Liver (tissue), 8 donors: ENCODE measurements at regions not wholly inside any gene's neighbourhood (a gene's known extent, or its start where the extent isn't known, plus 50 kb on each side); places are given as distances from the start of the nearest gene placed in this dataset.

ENCODE experiments used
- DNase-seq: peaks from one replicate; pipeline ENCODE4 v3.0.0-alpha.2; 2017; ENCODE audit warnings: low spot score
- H3K27ac ChIP-seq, 2 donors: one replicate each; pipeline ENCODE4 v1.7.0; 2013; ENCODE audit warnings: inconsistent platforms in 2 of 2, low read length in 2 of 2, control low read depth in 1 of 2, low read depth in 1 of 2, mild to moderate bottlenecking in 1 of 2
- H3K27me3 ChIP-seq, 4 donors: one replicate each; pipeline versions ENCODE4 v1.6.1 to v1.7.0; 2013; ENCODE audit warnings: low read length in 3 of 4, inconsistent platforms in 1 of 4, mild to moderate bottlenecking in 1 of 4, moderate library complexity in 1 of 4; ENCODE audit not compliant: control insufficient read depth in 4 of 4, insufficient read depth in 4 of 4
- H3K36me3 ChIP-seq, 4 donors: one replicate each; pipeline versions ENCODE4 v1.6.1 to v1.7.0; 2013; ENCODE audit warnings: low read length in 3 of 4, mild to moderate bottlenecking in 3 of 4, low read depth in 1 of 4, moderate library complexity in 1 of 4; ENCODE audit not compliant: control insufficient read depth in 4 of 4, insufficient read depth in 3 of 4
- H3K4me1 ChIP-seq, 4 donors: one replicate each; pipeline versions ENCODE4 v1.6.1 to v1.7.0; 2013; ENCODE audit warnings: low read length in 3 of 4, mild to moderate bottlenecking in 3 of 4, moderate library complexity in 1 of 4; ENCODE audit not compliant: control insufficient read depth in 4 of 4, insufficient read depth in 4 of 4
- H3K4me3 ChIP-seq, 3 donors: one replicate each; pipeline versions ENCODE4 v1.6.1 to v1.7.0; 2013; ENCODE audit warnings: low read length in 3 of 3, control low read depth in 1 of 3, low read depth in 1 of 3, mild to moderate bottlenecking in 1 of 3
- H3K9ac ChIP-seq, 2 donors: one replicate each; pipeline ENCODE4 v1.7.0; 2013; ENCODE audit warnings: low read length in 2 of 2, mild to moderate bottlenecking in 2 of 2, moderate library complexity in 2 of 2, control low read depth in 1 of 2, low read depth in 1 of 2
- H3K9me3 ChIP-seq, 4 donors: one replicate each; pipeline versions ENCODE4 v1.6.1 to v1.7.0; 2013; ENCODE audit warnings: low read length in 3 of 4; ENCODE audit not compliant: control insufficient read depth in 4 of 4
- EGR1 ChIP-seq, 2 donors: IDR thresholded peaks; 2 replicates each; pipeline ENCODE4 v1.6.1; 2016 to 2018; ENCODE audit warnings: antibody characterized with exemption in 2 of 2, low read depth in 2 of 2
- FOXA1 ChIP-seq: IDR thresholded peaks from 2 replicates; pipeline ENCODE4 v1.6.1; 2016; ENCODE audit warnings: antibody characterized with exemption
- HNF4A ChIP-seq, 2 donors: conservative IDR thresholded peaks; 2 replicates each; pipeline ENCODE4 v1.6.1; 2016; ENCODE audit warnings: antibody characterized with exemption in 2 of 2, mild to moderate bottlenecking in 2 of 2
- HNF4G ChIP-seq: IDR thresholded peaks from 2 replicates; pipeline ENCODE4 v1.6.1; 2016; ENCODE audit warnings: antibody characterized with exemption
- JUND ChIP-seq, 2 donors: IDR thresholded peaks; 2 replicates each; pipeline ENCODE4 v1.6.1; 2016; ENCODE audit warnings: antibody characterized with exemption in 2 of 2
- RAD21 ChIP-seq, 2 donors: IDR thresholded peaks; 2 replicates each; pipeline ENCODE4 v1.6.1; 2016; ENCODE audit warnings: antibody characterized with exemption in 2 of 2, mild to moderate bottlenecking in 2 of 2
- RXRA ChIP-seq, 2 donors: IDR thresholded peaks; 2 replicates each; pipeline ENCODE4 v1.6.1; 2017 to 2018; ENCODE audit warnings: antibody characterized with exemption in 2 of 2, mild to moderate bottlenecking in 1 of 2
- SP1 ChIP-seq: IDR thresholded peaks from 2 replicates; pipeline ENCODE4 v1.6.1; 2018; ENCODE audit warnings: antibody characterized with exemption, mild to moderate bottlenecking
- TAF1 ChIP-seq: conservative IDR thresholded peaks from 2 replicates; pipeline ENCODE4 v1.6.1; 2016; ENCODE audit warnings: antibody characterized with exemption, mild to moderate bottlenecking
- YY1 ChIP-seq: IDR thresholded peaks from 2 replicates; pipeline ENCODE4 v1.6.1; 2016; ENCODE audit warnings: antibody characterized with exemption, mild to moderate bottlenecking
- WGBS: extraction: QIAGEN DNeasy Blood & Tissue Kit; methylation state at CpG from one replicate; pipeline ENCODE4 v1.1.7; 2013; 5-methylcytosine and 5-hydroxymethylcytosine counted together
- TF ChIP-seq, protein P1 (sequence below): fragments of 150-350 bp; IDR thresholded peaks from 2 replicates; pipeline ENCODE4 v1.5.1; 2017; ENCODE audit warnings: improper control_type of control experiment, low read depth, low read length; ENCODE audit not compliant: missing input control
- TF ChIP-seq, protein P2 (sequence below): IDR thresholded peaks from 2 replicates; pipeline ENCODE4 v1.6.1; 2016; ENCODE audit warnings: antibody characterized with exemption
- TF ChIP-seq, protein P3 (sequence below): IDR thresholded peaks from 2 replicates; pipeline ENCODE4 v1.6.1; 2016; ENCODE audit warnings: antibody characterized with exemption
- TF ChIP-seq, protein P4 (sequence below): IDR thresholded peaks from 2 replicates; pipeline ENCODE4 v1.6.1; 2016; ENCODE audit warnings: antibody characterized with exemption, mild to moderate bottlenecking
- TF ChIP-seq, protein P5 (sequence below): IDR thresholded peaks from 2 replicates; pipeline ENCODE4 v1.6.1; 2016; ENCODE audit warnings: antibody characterized with exemption
- donor health status: healthy.
- donor health status: healthy.
- donor health status: healthy.
- donor health status: healthy.
- donor health status: healthy.

DNA sequence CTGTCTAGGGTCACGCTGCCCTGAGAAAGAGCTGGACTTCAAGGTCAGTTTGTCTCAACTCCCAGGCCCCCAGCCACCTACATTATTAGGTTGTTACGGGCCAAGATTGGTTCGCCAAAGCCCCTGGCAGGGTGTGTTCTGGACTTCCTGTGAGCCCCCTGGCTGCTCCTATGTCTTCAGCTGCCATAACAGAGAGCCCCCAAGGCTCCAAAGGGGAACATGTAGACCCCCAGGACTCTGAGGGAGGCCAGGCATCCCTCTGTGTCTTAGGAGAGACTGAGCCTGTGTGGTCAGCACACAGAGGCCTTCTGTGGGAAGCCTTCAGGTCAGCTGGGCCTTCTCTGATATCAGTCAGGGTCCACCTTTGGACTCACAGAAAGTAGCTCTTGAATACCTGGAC, 58.3 kb downstream of the INHBB start:
- DNase-seq = peak; percentile 10
- no peak overlapping the region for H3K27ac ChIP-seq
- WGBS = 96% methylated on average over 3 of the region's 3 CpGs
- H3K36me3 ChIP-seq = no peaks in the 10 kb centered on the region
- no peaks in the 10 kb centered on the region for H3K4me1 ChIP-seq
- no peaks in the 10 kb centered on the region for H3K27me3 ChIP-seq
- H3K4me3 ChIP-seq = no peak overlapping the region
- peaks cover 0 to 7% (median under 1%) of the 10 kb centered on the region in 4 donors for H3K9me3 ChIP-seq
- TF ChIP-seq EGR1 (IDR thresholded peaks at IDR 0.05; ENCODE audit: low read depth in 2 of 2) (no peak), JUND (IDR thresholded peaks at IDR 0.05) (no peak), RAD21 (IDR thresholded peaks at IDR 0.05) (no peak), TAF1 (no peak), HNF4G (no peak), RXRA (IDR thresholded peaks at IDR 0.05) (no peak)
- TF ChIP-seq, protein P1, sequence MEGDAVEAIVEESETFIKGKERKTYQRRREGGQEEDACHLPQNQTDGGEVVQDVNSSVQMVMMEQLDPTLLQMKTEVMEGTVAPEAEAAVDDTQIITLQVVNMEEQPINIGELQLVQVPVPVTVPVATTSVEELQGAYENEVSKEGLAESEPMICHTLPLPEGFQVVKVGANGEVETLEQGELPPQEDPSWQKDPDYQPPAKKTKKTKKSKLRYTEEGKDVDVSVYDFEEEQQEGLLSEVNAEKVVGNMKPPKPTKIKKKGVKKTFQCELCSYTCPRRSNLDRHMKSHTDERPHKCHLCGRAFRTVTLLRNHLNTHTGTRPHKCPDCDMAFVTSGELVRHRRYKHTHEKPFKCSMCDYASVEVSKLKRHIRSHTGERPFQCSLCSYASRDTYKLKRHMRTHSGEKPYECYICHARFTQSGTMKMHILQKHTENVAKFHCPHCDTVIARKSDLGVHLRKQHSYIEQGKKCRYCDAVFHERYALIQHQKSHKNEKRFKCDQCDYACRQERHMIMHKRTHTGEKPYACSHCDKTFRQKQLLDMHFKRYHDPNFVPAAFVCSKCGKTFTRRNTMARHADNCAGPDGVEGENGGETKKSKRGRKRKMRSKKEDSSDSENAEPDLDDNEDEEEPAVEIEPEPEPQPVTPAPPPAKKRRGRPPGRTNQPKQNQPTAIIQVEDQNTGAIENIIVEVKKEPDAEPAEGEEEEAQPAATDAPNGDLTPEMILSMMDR = no peak
- H3K9ac ChIP-seq = no peak overlapping the region

DNA sequence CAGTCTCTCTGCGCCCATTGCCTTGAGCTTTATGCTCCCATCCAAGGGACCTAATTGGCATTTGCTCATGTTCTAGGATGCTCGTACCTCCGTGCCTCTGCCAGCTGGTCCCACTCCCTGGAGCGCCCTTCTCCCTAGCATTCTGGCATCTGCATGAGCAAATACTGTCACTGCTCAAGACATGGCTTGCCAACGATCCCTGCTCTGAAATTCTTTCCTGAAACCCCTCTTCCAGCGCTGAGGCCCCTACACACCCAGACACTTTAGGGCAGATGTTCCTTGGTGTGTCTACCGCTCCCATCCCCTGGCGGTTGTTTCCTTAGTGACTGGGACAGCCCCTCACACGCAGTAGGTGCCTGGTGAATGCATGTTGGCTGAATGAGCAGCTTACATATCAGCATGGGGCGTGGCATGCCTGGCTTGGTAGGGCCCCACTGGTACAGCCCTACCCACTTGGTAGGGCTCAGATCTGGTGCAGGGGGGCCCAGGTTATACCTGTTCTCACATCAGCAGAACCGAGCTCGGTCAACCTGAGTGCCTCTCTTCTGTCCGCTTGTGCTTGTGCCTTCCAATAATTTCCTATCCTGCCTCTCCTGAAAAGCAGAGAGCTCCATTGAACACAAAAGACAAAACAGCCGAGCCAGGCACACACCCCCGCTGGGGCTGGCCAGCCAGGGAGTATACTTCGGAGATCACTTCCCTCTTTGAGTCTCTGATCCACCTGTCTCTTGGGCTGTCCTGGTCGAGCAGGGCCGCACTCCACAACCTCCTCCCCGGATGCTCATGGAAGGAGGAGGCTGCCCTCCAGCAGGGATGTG, 59.2 kb downstream of the INHBB start:
- Histone ChIP-seq H3K27me3 (no peaks in the 10 kb centered on the region), H3K9me3 (peaks cover 1 to 12% (median 4%) of the 10 kb centered on the region in 4 donors), H3K9ac (no peak overlapping the region), H3K36me3 (no peaks in the 10 kb centered on the region), H3K4me3 (no peak overlapping the region), H3K27ac (no peak overlapping the region), H3K4me1 (no peaks in the 10 kb centered on the region)
- WGBS = 95% methylated on average over 19 of the region's 19 CpGs
- DNase-seq = peak; percentile 17
- no peak for TF ChIP-seq HNF4G
- TF ChIP-seq, protein P2, sequence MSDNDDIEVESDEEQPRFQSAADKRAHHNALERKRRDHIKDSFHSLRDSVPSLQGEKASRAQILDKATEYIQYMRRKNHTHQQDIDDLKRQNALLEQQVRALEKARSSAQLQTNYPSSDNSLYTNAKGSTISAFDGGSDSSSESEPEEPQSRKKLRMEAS = no peak
- TF ChIP-seq SP1 = no peak
- no peak for TF ChIP-seq YY1
- TF ChIP-seq FOXA1 = no peak
- TF ChIP-seq, protein P1 = no peak
- TF ChIP-seq, protein P3, sequence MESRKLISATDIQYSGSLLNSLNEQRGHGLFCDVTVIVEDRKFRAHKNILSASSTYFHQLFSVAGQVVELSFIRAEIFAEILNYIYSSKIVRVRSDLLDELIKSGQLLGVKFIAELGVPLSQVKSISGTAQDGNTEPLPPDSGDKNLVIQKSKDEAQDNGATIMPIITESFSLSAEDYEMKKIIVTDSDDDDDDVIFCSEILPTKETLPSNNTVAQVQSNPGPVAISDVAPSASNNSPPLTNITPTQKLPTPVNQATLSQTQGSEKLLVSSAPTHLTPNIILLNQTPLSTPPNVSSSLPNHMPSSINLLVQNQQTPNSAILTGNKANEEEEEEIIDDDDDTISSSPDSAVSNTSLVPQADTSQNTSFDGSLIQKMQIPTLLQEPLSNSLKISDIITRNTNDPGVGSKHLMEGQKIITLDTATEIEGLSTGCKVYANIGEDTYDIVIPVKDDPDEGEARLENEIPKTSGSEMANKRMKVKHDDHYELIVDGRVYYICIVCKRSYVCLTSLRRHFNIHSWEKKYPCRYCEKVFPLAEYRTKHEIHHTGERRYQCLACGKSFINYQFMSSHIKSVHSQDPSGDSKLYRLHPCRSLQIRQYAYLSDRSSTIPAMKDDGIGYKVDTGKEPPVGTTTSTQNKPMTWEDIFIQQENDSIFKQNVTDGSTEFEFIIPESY = no peak
- no peak for TF ChIP-seq EGR1 (IDR thresholded peaks at IDR 0.05; ENCODE audit: low read depth in 2 of 2)
- TF ChIP-seq, protein P4, sequence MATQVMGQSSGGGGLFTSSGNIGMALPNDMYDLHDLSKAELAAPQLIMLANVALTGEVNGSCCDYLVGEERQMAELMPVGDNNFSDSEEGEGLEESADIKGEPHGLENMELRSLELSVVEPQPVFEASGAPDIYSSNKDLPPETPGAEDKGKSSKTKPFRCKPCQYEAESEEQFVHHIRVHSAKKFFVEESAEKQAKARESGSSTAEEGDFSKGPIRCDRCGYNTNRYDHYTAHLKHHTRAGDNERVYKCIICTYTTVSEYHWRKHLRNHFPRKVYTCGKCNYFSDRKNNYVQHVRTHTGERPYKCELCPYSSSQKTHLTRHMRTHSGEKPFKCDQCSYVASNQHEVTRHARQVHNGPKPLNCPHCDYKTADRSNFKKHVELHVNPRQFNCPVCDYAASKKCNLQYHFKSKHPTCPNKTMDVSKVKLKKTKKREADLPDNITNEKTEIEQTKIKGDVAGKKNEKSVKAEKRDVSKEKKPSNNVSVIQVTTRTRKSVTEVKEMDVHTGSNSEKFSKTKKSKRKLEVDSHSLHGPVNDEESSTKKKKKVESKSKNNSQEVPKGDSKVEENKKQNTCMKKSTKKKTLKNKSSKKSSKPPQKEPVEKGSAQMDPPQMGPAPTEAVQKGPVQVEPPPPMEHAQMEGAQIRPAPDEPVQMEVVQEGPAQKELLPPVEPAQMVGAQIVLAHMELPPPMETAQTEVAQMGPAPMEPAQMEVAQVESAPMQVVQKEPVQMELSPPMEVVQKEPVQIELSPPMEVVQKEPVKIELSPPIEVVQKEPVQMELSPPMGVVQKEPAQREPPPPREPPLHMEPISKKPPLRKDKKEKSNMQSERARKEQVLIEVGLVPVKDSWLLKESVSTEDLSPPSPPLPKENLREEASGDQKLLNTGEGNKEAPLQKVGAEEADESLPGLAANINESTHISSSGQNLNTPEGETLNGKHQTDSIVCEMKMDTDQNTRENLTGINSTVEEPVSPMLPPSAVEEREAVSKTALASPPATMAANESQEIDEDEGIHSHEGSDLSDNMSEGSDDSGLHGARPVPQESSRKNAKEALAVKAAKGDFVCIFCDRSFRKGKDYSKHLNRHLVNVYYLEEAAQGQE = no peak
- TF ChIP-seq HNF4A (conservative IDR thresholded peaks at IDR 0.05) = no peak
- TF ChIP-seq, protein P5, sequence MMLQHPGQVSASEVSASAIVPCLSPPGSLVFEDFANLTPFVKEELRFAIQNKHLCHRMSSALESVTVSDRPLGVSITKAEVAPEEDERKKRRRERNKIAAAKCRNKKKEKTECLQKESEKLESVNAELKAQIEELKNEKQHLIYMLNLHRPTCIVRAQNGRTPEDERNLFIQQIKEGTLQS = no peak
- no peak for TF ChIP-seq RXRA (IDR thresholded peaks at IDR 0.05)
- TF ChIP-seq RAD21 (IDR thresholded peaks at IDR 0.05) = no peak
